H9 (cell line): ENCODE measurements at regions not wholly inside any gene's neighbourhood (a gene's known extent, or its start where the extent isn't known, plus 50 kb on each side); places are given as distances from the start of the nearest gene placed in this dataset.
A peak's percentile ranks its signal among the peaks of the same experiment; 100 is the strongest.

Experiments
- DNase-seq: peaks from one replicate; pipeline ENCODE4 v3.0.0-alpha.2; 2017
- H2AFZ ChIP-seq: one replicate; pipeline ENCODE4 v1.6.1; 2013; ENCODE audit warnings: mild to moderate bottlenecking, low read length, control low read depth, moderate library complexity
- H2AK5ac ChIP-seq: 2 replicates; pipeline ENCODE4 v1.6.1; 2013; ENCODE audit warnings: low read length, control low read depth, mixed read lengths; ENCODE audit not compliant: insufficient read length
- H2BK120ac ChIP-seq: one replicate; pipeline ENCODE4 v1.6.1; 2013; ENCODE audit warnings: low read depth, mild to moderate bottlenecking, low read length, control low read depth, inconsistent platforms; ENCODE audit not compliant: poor library complexity, severe bottlenecking
- H2BK12ac ChIP-seq: 2 replicates; pipeline ENCODE4 v1.6.1; 2013; ENCODE audit warnings: low read length, control low read depth, mixed read lengths, low read depth; ENCODE audit not compliant: insufficient read length
- H2BK15ac ChIP-seq: 2 replicates; pipeline ENCODE4 v1.6.1; 2013; ENCODE audit warnings: low read depth, low read length, control low read depth
- H2BK20ac ChIP-seq: one replicate; pipeline ENCODE4 v1.6.1; 2013; ENCODE audit warnings: low read depth, mild to moderate bottlenecking, low read length, control low read depth, inconsistent platforms; ENCODE audit not compliant: poor library complexity, severe bottlenecking
- H2BK5ac ChIP-seq: 2 replicates; pipeline ENCODE4 v1.6.1; 2013; ENCODE audit warnings: low read length, control low read depth, mixed read lengths; ENCODE audit not compliant: insufficient read length
- H3K14ac ChIP-seq: 2 replicates; pipeline ENCODE4 v1.6.1; 2013; ENCODE audit warnings: low read length, control low read depth; ENCODE audit not compliant: insufficient read depth
- H3K18ac ChIP-seq: 2 replicates; pipeline ENCODE4 v1.6.1; 2013; ENCODE audit warnings: low read depth, mild to moderate bottlenecking, mixed read lengths, low read length, control low read depth; ENCODE audit not compliant: insufficient read length
- H3K23ac ChIP-seq: 2 replicates; pipeline ENCODE4 v1.6.1; 2013; ENCODE audit warnings: low read length, control low read depth, mixed read lengths, low read depth; ENCODE audit not compliant: insufficient read length
- H3K23me2 ChIP-seq: 2 replicates; pipeline ENCODE4 v1.6.1; 2013; ENCODE audit warnings: low read depth, mild to moderate bottlenecking, mixed read lengths, low read length, control low read depth; ENCODE audit not compliant: insufficient read length, poor library complexity, severe bottlenecking
- H3K27ac ChIP-seq: 2 replicates; pipeline ENCODE4 v1.5.1; 2013; ENCODE audit warnings: low read length, control low read depth, mixed read lengths, low read depth; ENCODE audit not compliant: insufficient read length
- H3K27me3 ChIP-seq: 2 replicates; pipeline ENCODE4 v1.6.1; 2013; ENCODE audit warnings: low read length, control low read depth, inconsistent platforms; ENCODE audit not compliant: insufficient read depth
- H3K4ac ChIP-seq: 2 replicates; pipeline ENCODE4 v1.6.1; 2013; ENCODE audit warnings: low read depth, mild to moderate bottlenecking, control low read depth, inconsistent platforms, low read length, moderate library complexity
- H3K4me1 ChIP-seq: 2 replicates; pipeline ENCODE4 v1.6.1; 2013; ENCODE audit warnings: low read length, control low read depth, inconsistent platforms; ENCODE audit not compliant: insufficient read depth
- H3K4me2 ChIP-seq: 2 replicates; pipeline ENCODE4 v1.6.1; 2013; ENCODE audit warnings: low read length, control low read depth, mixed read lengths; ENCODE audit not compliant: insufficient read length, insufficient read depth
- H3K56ac ChIP-seq: 2 replicates; pipeline ENCODE4 v1.6.1; 2013; ENCODE audit warnings: low read depth, mild to moderate bottlenecking, mixed read lengths, low read length, control low read depth; ENCODE audit not compliant: insufficient read length
- H3K79me1 ChIP-seq: 2 replicates; pipeline ENCODE4 v1.6.1; 2013; ENCODE audit warnings: low read depth, mild to moderate bottlenecking, moderate library complexity, low read length, control low read depth, inconsistent platforms; ENCODE audit not compliant: insufficient read depth, poor library complexity, severe bottlenecking
- H3K79me2 ChIP-seq: 2 replicates; pipeline ENCODE4 v1.6.1; 2013; ENCODE audit warnings: low read length, control low read depth, inconsistent platforms; ENCODE audit not compliant: insufficient read depth
- H3K9ac ChIP-seq: 2 replicates; pipeline ENCODE4 v1.6.1; 2013; ENCODE audit warnings: low read length, control low read depth, mixed read lengths; ENCODE audit not compliant: insufficient read length; ENCODE audit errors: extremely low read depth
- H3K9me3 ChIP-seq: one replicate; pipeline ENCODE4 v1.6.1; 2013; ENCODE audit warnings: low read depth, low read length, inconsistent platforms; ENCODE audit not compliant: control insufficient read depth
- H3T11ph ChIP-seq: one replicate; pipeline ENCODE4 v1.6.1; 2013; ENCODE audit warnings: mild to moderate bottlenecking, low read length, control low read depth, inconsistent platforms
- H4K20me1 ChIP-seq: one replicate; pipeline ENCODE4 v1.6.1; 2013; ENCODE audit not compliant: control insufficient read depth, insufficient read length, insufficient read depth
- H4K5ac ChIP-seq: 2 replicates; pipeline ENCODE4 v1.6.1; 2013; ENCODE audit warnings: low read depth, mild to moderate bottlenecking, mixed read lengths, low read length, control low read depth; ENCODE audit not compliant: insufficient read length
- H4K8ac ChIP-seq: replicated peaks from 2 replicates; pipeline ENCODE4 v1.6.1; 2013; ENCODE audit warnings: low read length, control low read depth, mixed read lengths, low read depth; ENCODE audit not compliant: insufficient read length
- H4K91ac ChIP-seq: 2 replicates; pipeline ENCODE4 v1.6.1; 2013; ENCODE audit warnings: low read depth, mild to moderate bottlenecking, moderate library complexity, mixed read lengths, low read length, control low read depth; ENCODE audit not compliant: insufficient read length
- H3K27ac Mint-ChIP-seq, 3 experiments: 2 replicates in 2 of 3; 3 replicates in 1 of 3; pipeline ENCODE4 v1.8.0; 2020 to 2021; ENCODE audit warnings: mixed read lengths in 3 of 3, mild to moderate bottlenecking in 1 of 3, moderate library complexity in 1 of 3
- H3K27me3 Mint-ChIP-seq: 2 replicates; pipeline ENCODE4 v1.8.0; 2021; ENCODE audit warnings: low read depth, mild to moderate bottlenecking, moderate library complexity, mixed read lengths
- H3K36me3 Mint-ChIP-seq, 3 experiments: 2 replicates in 2 of 3; 3 replicates in 1 of 3; pipeline ENCODE4 v1.8.0; 2020 to 2021; ENCODE audit warnings: low read depth in 3 of 3, mixed read lengths in 3 of 3; ENCODE audit not compliant: insufficient read depth in 1 of 3
- H3K4me1 Mint-ChIP-seq, 2 experiments: 2 replicates each; pipeline ENCODE4 v1.8.0; 2020; ENCODE audit warnings: mixed read lengths in 2 of 2
- H3K4me3 Mint-ChIP-seq, 2 experiments: 2 replicates in 1 of 2; 3 replicates in 1 of 2; pipeline ENCODE4 v1.8.0; 2020 to 2021; ENCODE audit warnings: mild to moderate bottlenecking in 2 of 2, mixed read lengths in 2 of 2, moderate library complexity in 1 of 2
- H3K9me3 Mint-ChIP-seq, 2 experiments: 2 replicates in 1 of 2; 3 replicates in 1 of 2; pipeline ENCODE4 v1.8.0; 2020; ENCODE audit warnings: mild to moderate bottlenecking in 2 of 2, mixed read lengths in 2 of 2, moderate library complexity in 1 of 2
- CTCF ChIP-seq: fragments of 200-600 bp; sonication (generic); conservative IDR thresholded peaks from 3 replicates; pipeline ENCODE4 v1.8.0; 2021; ENCODE audit warnings: antibody characterized with exemption, mild to moderate bottlenecking
- WGBS: extraction: QIAGEN DNeasy Blood & Tissue Kit; methylation state at CpG from one replicate; pipeline ENCODE4 v1.1.7; 2013; ENCODE audit warnings: missing lambda C conversion rate, low lambda C conversion rate, mixed read lengths; ENCODE audit not compliant: insufficient read length; ENCODE audit errors: extremely low coverage; 5-methylcytosine and 5-hydroxymethylcytosine counted together

GRCh38 chr6:113763876-113764275 lies 93.3 kb upstream of the MARCKS start:
- H2BK120ac ChIP-seq: no peak overlapping the region
- no peaks in the 10 kb centered on the region for H4K20me1 ChIP-seq
- no peak overlapping the region for H3K9ac ChIP-seq
- H3K79me2 ChIP-seq: no peaks in the 10 kb centered on the region
- no peak overlapping the region for H3T11ph ChIP-seq
- H3K4ac ChIP-seq: no peak overlapping the region
- no peaks in the 10 kb centered on the region for H3K79me1 ChIP-seq
- no peak overlapping the region for H2BK5ac ChIP-seq
- H3K4me2 ChIP-seq: no peak overlapping the region
- no peak overlapping the region for H4K91ac ChIP-seq
- H2BK15ac ChIP-seq: no peak overlapping the region
- no peak for TF ChIP-seq CTCF
- DNase-seq: no peak
- no peaks in the 10 kb centered on the region for H3K23me2 ChIP-seq
- no peak overlapping the region for H2BK12ac ChIP-seq
- no peak overlapping the region for H3K23ac ChIP-seq
- Mint-ChIP-seq H3K9me3 (no peaks in the 10 kb centered on the region), H3K4me1 (peaks cover 0 to 9% of the 10 kb centered on the region in 2 experiments; a peak in 3 of 4 replicates), H3K27ac (peak overlapping the region in 1 of 3 experiments; percentile 76; a peak in 2 of 7 replicates), H3K27me3 (no peaks in the 10 kb centered on the region; the same call in 1 of the 2 replicates), H3K36me3 (no peaks in the 10 kb centered on the region), H3K4me3 (no peak overlapping the region)
- H3K27me3 ChIP-seq: no peaks in the 10 kb centered on the region
- WGBS: no CpG with 5 or more reads among the region's 2 CpGs
- H2BK20ac ChIP-seq: no peak overlapping the region
- no peak overlapping the region for H3K27ac ChIP-seq
- no peak overlapping the region for H3K56ac ChIP-seq
- H2AFZ ChIP-seq: no peak overlapping the region
- no peak overlapping the region for H3K14ac ChIP-seq
- no peaks in the 10 kb centered on the region for H3K9me3 ChIP-seq
- no peak overlapping the region for H2AK5ac ChIP-seq
- H3K4me1 ChIP-seq: no peaks in the 10 kb centered on the region
- no peak overlapping the region for H4K8ac ChIP-seq
- no peak overlapping the region for H4K5ac ChIP-seq
- no peak overlapping the region for H3K18ac ChIP-seq
